ENCODE measurements at regions not wholly inside any gene's neighbourhood (a gene's known extent, or its start where the extent isn't known, plus 50 kb on each side); places are given as distances from the start of the nearest gene placed in this dataset.

- DNase-seq (ENCODE audit: extremely low spot score) = no peak
- TF ChIP-seq POLR2AphosphoS5 (IDR thresholded peaks at IDR 0.05) = no peak
- no peak for TF ChIP-seq POLR2A (IDR thresholded peaks at IDR 0.05; ENCODE audit: low read depth)
- TF ChIP-seq, protein P1, sequence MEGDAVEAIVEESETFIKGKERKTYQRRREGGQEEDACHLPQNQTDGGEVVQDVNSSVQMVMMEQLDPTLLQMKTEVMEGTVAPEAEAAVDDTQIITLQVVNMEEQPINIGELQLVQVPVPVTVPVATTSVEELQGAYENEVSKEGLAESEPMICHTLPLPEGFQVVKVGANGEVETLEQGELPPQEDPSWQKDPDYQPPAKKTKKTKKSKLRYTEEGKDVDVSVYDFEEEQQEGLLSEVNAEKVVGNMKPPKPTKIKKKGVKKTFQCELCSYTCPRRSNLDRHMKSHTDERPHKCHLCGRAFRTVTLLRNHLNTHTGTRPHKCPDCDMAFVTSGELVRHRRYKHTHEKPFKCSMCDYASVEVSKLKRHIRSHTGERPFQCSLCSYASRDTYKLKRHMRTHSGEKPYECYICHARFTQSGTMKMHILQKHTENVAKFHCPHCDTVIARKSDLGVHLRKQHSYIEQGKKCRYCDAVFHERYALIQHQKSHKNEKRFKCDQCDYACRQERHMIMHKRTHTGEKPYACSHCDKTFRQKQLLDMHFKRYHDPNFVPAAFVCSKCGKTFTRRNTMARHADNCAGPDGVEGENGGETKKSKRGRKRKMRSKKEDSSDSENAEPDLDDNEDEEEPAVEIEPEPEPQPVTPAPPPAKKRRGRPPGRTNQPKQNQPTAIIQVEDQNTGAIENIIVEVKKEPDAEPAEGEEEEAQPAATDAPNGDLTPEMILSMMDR (IDR thresholded peaks at IDR 0.05) = no peak
- TF ChIP-seq EP300 (IDR thresholded peaks at IDR 0.05) = no peak
- intact Hi-C loops (cut with DNase I) = no loop called here
- no peak overlapping the region for H3K27ac ChIP-seq (replicated peaks in 1 of 4)
- no peak overlapping the region for H3K4me3 ChIP-seq
- H3K36me3 ChIP-seq = no peaks in the 10 kb centered on the region
- H3K27me3 ChIP-seq = no peaks in the 10 kb centered on the region
- H3K9me3 ChIP-seq = no peaks in the 10 kb centered on the region
- H3K4me1 ChIP-seq = no peaks in the 10 kb centered on the region
These were observed 109.9 kb upstream of the RGMB start for GRCh38 chr5:98663521-98663920.

- intact Hi-C loops (cut with DNase I) = no loop called here
- Histone ChIP-seq H3K9me3 (no peaks in the 10 kb centered on the region), H3K4me1 (no peaks in the 10 kb centered on the region), H3K4me3 (no peak overlapping the region), H3K27me3 (no peaks in the 10 kb centered on the region), H3K27ac (replicated peaks in 1 of 4) (no peak overlapping the region), H3K36me3 (no peaks in the 10 kb centered on the region)
- TF ChIP-seq EP300 (IDR thresholded peaks at IDR 0.05) (no peak), POLR2AphosphoS5 (IDR thresholded peaks at IDR 0.05) (no peak), POLR2A (IDR thresholded peaks at IDR 0.05; ENCODE audit: low read depth) (no peak)
- TF ChIP-seq, protein P1 (IDR thresholded peaks at IDR 0.05) = no peak
- no peak for DNase-seq (ENCODE audit: extremely low spot score)
- WGBS = 100% methylated on average over 1 of the region's 4 CpGs
These were observed 108.7 kb upstream of the RGMB start for GRCh38 chr5:98664736-98665135.

GRCh38 chr5:98679963-98680362 is 93.5 kb upstream of the RGMB start:
- no peaks in the 10 kb centered on the region for H3K27me3 ChIP-seq
- TF ChIP-seq, protein P1 (IDR thresholded peaks at IDR 0.05) = no peak
- no peak for TF ChIP-seq POLR2A (IDR thresholded peaks at IDR 0.05; ENCODE audit: low read depth)
- TF ChIP-seq POLR2AphosphoS5 (IDR thresholded peaks at IDR 0.05) = no peak
- TF ChIP-seq EP300 (IDR thresholded peaks at IDR 0.05) = no peak
- intact Hi-C loops (cut with DNase I) = no loop called here
- H3K27ac ChIP-seq (replicated peaks in 1 of 4) = no peak overlapping the region
- H3K4me1 ChIP-seq = no peaks in the 10 kb centered on the region
- H3K4me3 ChIP-seq = no peak overlapping the region
- WGBS = 63% methylated on average over 4 of the region's 4 CpGs
- no peaks in the 10 kb centered on the region for H3K36me3 ChIP-seq
- no peak for DNase-seq (ENCODE audit: extremely low spot score)
- no peaks in the 10 kb centered on the region for H3K9me3 ChIP-seq

DNA sequence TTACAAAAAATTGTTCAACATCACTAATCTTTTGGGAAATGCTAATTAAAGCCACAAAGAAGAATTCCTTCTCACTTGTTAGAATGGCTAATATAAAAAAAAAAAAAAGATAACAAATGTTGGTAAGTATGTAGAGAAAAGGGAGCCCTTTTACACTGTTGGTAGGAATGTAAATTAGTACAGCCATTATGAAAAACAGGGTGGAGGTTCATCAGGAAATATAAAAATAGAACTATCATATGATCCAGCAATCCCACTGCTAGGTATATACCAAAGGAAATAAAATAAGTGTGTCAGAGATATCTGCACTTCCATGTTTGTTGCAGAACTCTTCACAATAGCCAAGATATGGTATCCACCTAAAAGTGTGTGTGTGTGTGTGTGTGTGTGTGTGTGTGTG is 83.5 kb upstream of the RGMB start:
- DNase-seq (ENCODE audit: extremely low spot score) = no peak
- TF ChIP-seq, protein P1 (IDR thresholded peaks at IDR 0.05) = no peak
- TF ChIP-seq POLR2AphosphoS5 (IDR thresholded peaks at IDR 0.05) (no peak), EP300 (IDR thresholded peaks at IDR 0.05) (no peak), POLR2A (IDR thresholded peaks at IDR 0.05; ENCODE audit: low read depth) (no peak)
- no peaks in the 10 kb centered on the region for H3K27me3 ChIP-seq
- H3K36me3 ChIP-seq = no peaks in the 10 kb centered on the region
- peaks cover 0 to 16% (median 14%) of the 10 kb centered on the region in 4 donors for H3K9me3 ChIP-seq
- no peaks in the 10 kb centered on the region for H3K4me1 ChIP-seq
- H3K27ac ChIP-seq (replicated peaks in 1 of 4) = no peak overlapping the region
- H3K4me3 ChIP-seq = no peak overlapping the region
- intact Hi-C loops (cut with DNase I) = no loop called here

GRCh38 chr5:98694902-98695301 is 78.6 kb upstream of the RGMB start:
- no peak overlapping the region for H3K4me3 ChIP-seq
- intact Hi-C loops (cut with DNase I) = no loop called here
- H3K27me3 ChIP-seq = no peaks in the 10 kb centered on the region
- H3K27ac ChIP-seq (replicated peaks in 1 of 4) = no peak overlapping the region
- TF ChIP-seq, protein P1 (IDR thresholded peaks at IDR 0.05) = no peak
- no peak for TF ChIP-seq POLR2A (IDR thresholded peaks at IDR 0.05; ENCODE audit: low read depth)
- no peak for TF ChIP-seq POLR2AphosphoS5 (IDR thresholded peaks at IDR 0.05)
- TF ChIP-seq EP300 (IDR thresholded peaks at IDR 0.05) = no peak
- H3K9me3 ChIP-seq = peaks cover 0 to 15% (median 11%) of the 10 kb centered on the region in 4 donors
- 89% methylated on average over 1 of the region's 1 CpG for WGBS
- peaks cover 0 to 3% (median 0%) of the 10 kb centered on the region in 4 donors for H3K4me1 ChIP-seq
- no peaks in the 10 kb centered on the region for H3K36me3 ChIP-seq
- DNase-seq (ENCODE audit: extremely low spot score) = no peak
